ENCODE measurements at regions not wholly inside any gene's neighbourhood (a gene's known extent, or its start where the extent isn't known, plus 50 kb on each side); places are given as distances from the start of the nearest gene placed in this dataset.

- no peak for TF ChIP-seq CTCF (IDR thresholded peaks at IDR 0.05)
- no peak for TF ChIP-seq POLR2A (IDR thresholded peaks at IDR 0.05)
Measured at GRCh38 chr11:97614606-97615005, 1224.8 kb downstream of the JRKL start.

Measured in esophagus squamous epithelium (tissue), 4 donors.